ENCODE measurements at regions not wholly inside any gene's neighbourhood (a gene's known extent, or its start where the extent isn't known, plus 50 kb on each side); places are given as distances from the start of the nearest gene placed in this dataset.
"Not testable (repeated sequence)": the region's sequence is repeated elsewhere in the genome, so short reads cannot be mapped to it uniquely, and the experiment has no call there.

DNA sequence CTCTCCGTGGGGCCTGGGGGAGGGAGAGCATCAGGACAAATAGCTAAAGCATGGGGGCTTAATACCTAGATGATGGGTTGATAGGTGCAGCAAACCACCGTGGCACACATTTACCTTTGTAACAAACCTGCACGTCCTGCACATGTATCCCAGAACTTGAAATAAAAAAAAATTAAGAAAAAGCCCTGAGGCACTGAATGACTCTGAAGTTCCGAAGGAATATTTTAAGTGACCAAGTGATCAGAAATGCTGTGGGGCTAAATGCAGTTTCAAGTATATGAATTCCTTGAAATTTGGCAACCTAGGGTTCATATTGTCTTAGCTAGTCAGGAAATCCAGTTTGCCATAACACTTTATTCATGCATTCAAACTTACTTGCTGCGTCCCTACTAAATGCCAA lies 127.5 kb downstream of the MC4R start:
- Histone ChIP-seq H3K4me2 (no peak overlapping the region), H3K36me3 (replicated peaks; ENCODE audit: insufficient read depth, low read depth) (no peaks in the 10 kb centered on the region), H3K9me3 (ENCODE audit: low read depth) (no peaks in the 10 kb centered on the region), H2AFZ (no peak overlapping the region), H4K20me1 (ENCODE audit: insufficient read depth, poor library complexity, severe bottlenecking) (no peaks in the 10 kb centered on the region), H3K27ac (no peak overlapping the region), H3K9me2 (replicated peaks; ENCODE audit: insufficient read depth) (no peaks in the 10 kb centered on the region), H3K79me2 (no peaks in the 10 kb centered on the region), H3K4me3 (no peak overlapping the region), H3K27me3 (no peaks in the 10 kb centered on the region), H3K4me1 (ENCODE audit: insufficient read depth) (no peaks in the 10 kb centered on the region)
- WGBS (ENCODE audit: low lambda C conversion rate, missing lambda C conversion rate), result 95% methylated on average over 5 of the region's 5 CpGs
- DNase-seq (ENCODE audit: low spot score), result no peak
- TF ChIP-seq EZH2 (IDR thresholded peaks at IDR 0.05; ENCODE audit: borderline replicate concordance), result no peak
- no peak for TF ChIP-seq EZH2phosphoT487 (IDR thresholded peaks at IDR 0.05; ENCODE audit: low read depth, severe bottlenecking, unreplicated experiment)
- TF ChIP-seq, protein P1, sequence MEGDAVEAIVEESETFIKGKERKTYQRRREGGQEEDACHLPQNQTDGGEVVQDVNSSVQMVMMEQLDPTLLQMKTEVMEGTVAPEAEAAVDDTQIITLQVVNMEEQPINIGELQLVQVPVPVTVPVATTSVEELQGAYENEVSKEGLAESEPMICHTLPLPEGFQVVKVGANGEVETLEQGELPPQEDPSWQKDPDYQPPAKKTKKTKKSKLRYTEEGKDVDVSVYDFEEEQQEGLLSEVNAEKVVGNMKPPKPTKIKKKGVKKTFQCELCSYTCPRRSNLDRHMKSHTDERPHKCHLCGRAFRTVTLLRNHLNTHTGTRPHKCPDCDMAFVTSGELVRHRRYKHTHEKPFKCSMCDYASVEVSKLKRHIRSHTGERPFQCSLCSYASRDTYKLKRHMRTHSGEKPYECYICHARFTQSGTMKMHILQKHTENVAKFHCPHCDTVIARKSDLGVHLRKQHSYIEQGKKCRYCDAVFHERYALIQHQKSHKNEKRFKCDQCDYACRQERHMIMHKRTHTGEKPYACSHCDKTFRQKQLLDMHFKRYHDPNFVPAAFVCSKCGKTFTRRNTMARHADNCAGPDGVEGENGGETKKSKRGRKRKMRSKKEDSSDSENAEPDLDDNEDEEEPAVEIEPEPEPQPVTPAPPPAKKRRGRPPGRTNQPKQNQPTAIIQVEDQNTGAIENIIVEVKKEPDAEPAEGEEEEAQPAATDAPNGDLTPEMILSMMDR (IDR thresholded peaks at IDR 0.05; ENCODE audit: poor library complexity), result no peak

DNA sequence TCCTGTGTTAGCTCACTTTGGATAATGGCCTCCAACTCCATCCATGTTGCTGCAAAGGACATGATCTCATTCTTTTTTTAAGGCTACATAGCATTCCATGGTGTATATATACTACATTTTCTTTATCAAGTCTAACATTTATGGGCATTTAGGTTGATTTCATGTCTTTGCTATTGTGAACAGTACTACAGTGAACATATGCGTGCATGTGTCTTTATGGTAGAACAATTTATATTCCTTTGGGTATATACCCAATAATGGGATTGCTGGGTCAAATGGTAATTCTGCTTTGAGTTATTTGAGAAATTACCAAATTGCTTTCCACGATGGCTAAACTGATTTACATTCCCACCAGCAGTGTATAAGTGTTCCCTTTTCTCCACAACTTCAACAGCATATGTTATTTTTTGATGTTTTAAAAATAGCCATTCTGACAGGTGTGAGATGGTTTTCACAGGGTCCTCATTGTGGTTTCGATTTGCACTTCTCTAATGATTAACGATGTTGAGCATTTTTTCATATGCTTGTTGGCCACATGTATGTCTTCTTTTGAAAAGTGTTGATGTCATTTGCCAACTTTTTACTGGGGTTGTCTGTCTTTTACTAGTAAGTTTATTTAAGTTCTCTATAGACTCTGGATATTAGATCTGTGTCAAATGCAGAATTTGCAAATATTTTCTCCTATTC lies 133.4 kb downstream of the MC4R start:
- not testable (repeated sequence) for H3K9me3 ChIP-seq (ENCODE audit: low read depth); H3K9me2 ChIP-seq (replicated peaks; ENCODE audit: insufficient read depth); H3K36me3 ChIP-seq (replicated peaks; ENCODE audit: insufficient read depth, low read depth); H3K4me1 ChIP-seq (ENCODE audit: insufficient read depth); H3K4me3 ChIP-seq; H3K4me2 ChIP-seq; H3K79me2 ChIP-seq; H2AFZ ChIP-seq; H4K20me1 ChIP-seq (ENCODE audit: insufficient read depth, poor library complexity, severe bottlenecking); DNase-seq (ENCODE audit: low spot score); H3K27ac ChIP-seq; H3K27me3 ChIP-seq
- 85% methylated on average over 4 of the region's 4 CpGs for WGBS (ENCODE audit: low lambda C conversion rate, missing lambda C conversion rate)

DNA sequence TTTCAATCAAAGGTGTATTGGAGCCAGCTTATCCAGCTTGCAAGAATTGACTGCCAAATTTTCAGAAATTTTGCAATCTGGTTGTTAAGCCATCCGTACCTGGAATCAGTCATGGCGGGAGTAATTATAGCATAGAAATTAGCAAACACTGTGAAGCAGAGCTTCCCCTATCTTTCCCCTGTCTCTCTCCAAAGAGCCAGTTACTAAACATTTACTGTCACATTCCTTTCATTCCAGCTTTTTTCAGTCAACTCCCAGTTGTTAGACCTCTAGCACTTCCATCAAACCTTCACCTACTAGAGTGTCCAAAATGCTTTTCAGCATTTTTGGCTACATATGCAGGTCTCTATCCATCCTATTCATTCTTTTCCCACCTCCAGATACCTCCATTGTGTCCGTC lies 137.4 kb downstream of the MC4R start:
- no peaks in the 10 kb centered on the region for H4K20me1 ChIP-seq (ENCODE audit: insufficient read depth, poor library complexity, severe bottlenecking)
- no peak overlapping the region for H3K4me2 ChIP-seq
- H3K27ac ChIP-seq, result no peak overlapping the region
- H3K79me2 ChIP-seq, result no peaks in the 10 kb centered on the region
- no peaks in the 10 kb centered on the region for H3K4me1 ChIP-seq (ENCODE audit: insufficient read depth)
- H3K27me3 ChIP-seq, result no peaks in the 10 kb centered on the region
- no peaks in the 10 kb centered on the region for H3K9me2 ChIP-seq (replicated peaks; ENCODE audit: insufficient read depth)
- no peak overlapping the region for H2AFZ ChIP-seq
- no peak for TF ChIP-seq EZH2 (IDR thresholded peaks at IDR 0.05; ENCODE audit: borderline replicate concordance)
- TF ChIP-seq EZH2phosphoT487 (IDR thresholded peaks at IDR 0.05; ENCODE audit: low read depth, severe bottlenecking, unreplicated experiment), result no peak
- TF ChIP-seq, protein P1 (IDR thresholded peaks at IDR 0.05; ENCODE audit: poor library complexity), result no peak
- WGBS (ENCODE audit: low lambda C conversion rate, missing lambda C conversion rate), result 56% methylated on average over 3 of the region's 3 CpGs
- H3K36me3 ChIP-seq (replicated peaks; ENCODE audit: insufficient read depth, low read depth), result no peaks in the 10 kb centered on the region
- no peak for DNase-seq (ENCODE audit: low spot score)
- H3K4me3 ChIP-seq, result no peak overlapping the region
- no peaks in the 10 kb centered on the region for H3K9me3 ChIP-seq (ENCODE audit: low read depth)

DNA sequence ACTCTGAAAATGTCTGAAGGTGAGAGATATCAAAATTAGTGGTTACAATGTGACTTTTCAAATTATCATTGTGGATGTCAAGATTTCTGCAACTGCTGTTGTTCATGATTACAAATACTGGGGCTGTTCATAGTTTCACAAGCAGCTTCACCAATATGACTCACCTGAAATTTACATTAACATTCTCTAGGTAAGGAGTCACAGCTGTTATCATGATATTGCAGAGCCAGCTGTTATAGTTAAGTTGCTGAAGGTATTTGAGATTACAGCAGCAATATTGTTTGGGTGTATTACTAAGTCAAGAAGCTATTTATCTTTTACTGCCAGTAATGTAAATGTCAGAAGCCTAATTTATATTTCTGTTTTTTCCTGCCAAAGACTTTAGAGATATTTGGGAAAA lies 140.0 kb downstream of the MC4R start:
- no peaks in the 10 kb centered on the region for H3K36me3 ChIP-seq (replicated peaks; ENCODE audit: insufficient read depth, low read depth)
- no peak overlapping the region for H2AFZ ChIP-seq
- H3K27me3 ChIP-seq, result no peaks in the 10 kb centered on the region
- no peaks in the 10 kb centered on the region for H3K4me1 ChIP-seq (ENCODE audit: insufficient read depth)
- H3K9me2 ChIP-seq (replicated peaks; ENCODE audit: insufficient read depth), result no peaks in the 10 kb centered on the region
- H3K4me2 ChIP-seq, result no peak overlapping the region
- peak; percentile 30 for DNase-seq (ENCODE audit: low spot score)
- no peaks in the 10 kb centered on the region for H4K20me1 ChIP-seq (ENCODE audit: insufficient read depth, poor library complexity, severe bottlenecking)
- no peaks in the 10 kb centered on the region for H3K9me3 ChIP-seq (ENCODE audit: low read depth)
- no peak overlapping the region for H3K4me3 ChIP-seq
- no peaks in the 10 kb centered on the region for H3K79me2 ChIP-seq
- no peak overlapping the region for H3K27ac ChIP-seq
- TF ChIP-seq EZH2phosphoT487 (IDR thresholded peaks at IDR 0.05; ENCODE audit: low read depth, severe bottlenecking, unreplicated experiment) (no peak), EZH2 (IDR thresholded peaks at IDR 0.05; ENCODE audit: borderline replicate concordance) (no peak)
- TF ChIP-seq, protein P1 (IDR thresholded peaks at IDR 0.05; ENCODE audit: poor library complexity), result no peak
